ENCODE measurements at regions not wholly inside any gene's neighbourhood (a gene's known extent, or its start where the extent isn't known, plus 50 kb on each side); places are given as distances from the start of the nearest gene placed in this dataset.
"Not testable (repeated sequence)": the region's sequence is repeated elsewhere in the genome, so short reads cannot be mapped to it uniquely, and the experiment has no call there.

GRCh38 chr4:84224522-84224921 is 274.6 kb downstream of the NKX6-1 start:
- DNase-seq (ENCODE audit: low spot score): no peak

GRCh38 chr4:84221704-84222103 is 277.4 kb downstream of the NKX6-1 start:
- DNase-seq (ENCODE audit: low spot score): no peak

- DNase-seq (ENCODE audit: low spot score): no peak
These were observed 278.1 kb downstream of the NKX6-1 start for GRCh38 chr4:84220990-84221389.

- DNase-seq (ENCODE audit: low spot score): no peak
These were observed 279.4 kb downstream of the NKX6-1 start for GRCh38 chr4:84219656-84220055.

GRCh38 chr4:84218031-84218430 is 281.1 kb downstream of the NKX6-1 start:
- peak; percentile 59 for DNase-seq (ENCODE audit: low spot score)

- no peak for DNase-seq (ENCODE audit: low spot score)
These were observed 283.9 kb downstream of the NKX6-1 start for GRCh38 chr4:84215217-84215616.

GRCh38 chr4:84206226-84206625 is 292.9 kb downstream of the NKX6-1 start:
- DNase-seq (ENCODE audit: low spot score): not testable (repeated sequence)

- no peak for DNase-seq (ENCODE audit: low spot score)
These were observed 309.9 kb downstream of the NKX6-1 start for GRCh38 chr4:84189144-84189543.

GRCh38 chr4:84179409-84179808 is 319.7 kb downstream of the NKX6-1 start:
- no peak for DNase-seq (ENCODE audit: low spot score)

GRCh38 chr4:84177831-84178542 is 321.1 kb downstream of the NKX6-1 start:
- no peak for DNase-seq (ENCODE audit: low spot score)

GRCh38 chr4:84176016-84176415 is 323.1 kb downstream of the NKX6-1 start:
- DNase-seq (ENCODE audit: low spot score): no peak

GRCh38 chr4:84171871-84172270 is 327.2 kb downstream of the NKX6-1 start:
- DNase-seq (ENCODE audit: low spot score): no peak

GRCh38 chr4:84167564-84167963 is 331.5 kb downstream of the NKX6-1 start:
- DNase-seq (ENCODE audit: low spot score): no peak

GRCh38 chr4:84167093-84167492 is 332.0 kb downstream of the NKX6-1 start:
- DNase-seq (ENCODE audit: low spot score): no peak

GRCh38 chr4:84166486-84166885 is 332.6 kb downstream of the NKX6-1 start:
- no peak for DNase-seq (ENCODE audit: low spot score)

- DNase-seq (ENCODE audit: low spot score): no peak
These were observed 334.9 kb downstream of the NKX6-1 start for GRCh38 chr4:84164201-84164600.

- DNase-seq (ENCODE audit: low spot score): peak; percentile 18
These were observed 339.3 kb downstream of the NKX6-1 start for GRCh38 chr4:84159762-84160161.

GRCh38 chr4:84158670-84159069 is 340.4 kb downstream of the NKX6-1 start:
- DNase-seq (ENCODE audit: low spot score): no peak

- no peak for DNase-seq (ENCODE audit: low spot score)
These were observed 347.5 kb downstream of the NKX6-1 start for GRCh38 chr4:84151574-84151973.

- DNase-seq (ENCODE audit: low spot score): no peak
These were observed 348.9 kb downstream of the NKX6-1 start for GRCh38 chr4:84150177-84150576.

- DNase-seq (ENCODE audit: low spot score): no peak
These were observed 351.3 kb downstream of the NKX6-1 start for GRCh38 chr4:84147831-84148230.

- no peak for DNase-seq (ENCODE audit: low spot score)
These were observed 352.7 kb downstream of the NKX6-1 start for GRCh38 chr4:84146300-84146959.

- DNase-seq (ENCODE audit: low spot score): peak; percentile 31
These were observed 353.9 kb downstream of the NKX6-1 start for GRCh38 chr4:84145176-84145575.

- DNase-seq (ENCODE audit: low spot score): not testable (repeated sequence)
These were observed 372.2 kb downstream of the NKX6-1 start for GRCh38 chr4:84126911-84127310.
